ENCODE measurements at regions not wholly inside any gene's neighbourhood (a gene's known extent, or its start where the extent isn't known, plus 50 kb on each side); places are given as distances from the start of the nearest gene placed in this dataset.

- Histone ChIP-seq H3K27ac (ENCODE audit: low read length, poor library complexity, severe bottlenecking) (no peak overlapping the region), H4K91ac (ENCODE audit: low read length) (no peak overlapping the region), H3K4ac (ENCODE audit: low read depth in 1 of 2, low read length in 2 of 2) (no peak overlapping the region), H3K4me1 (ENCODE audit: control insufficient read depth, insufficient read depth, low read depth, low read length) (no peaks in the 10 kb centered on the region), H3K9ac (ENCODE audit: low read length) (no peak overlapping the region), H3K9me3 (ENCODE audit: control insufficient read depth, low read length) (no peaks in the 10 kb centered on the region), H3K27me3 (ENCODE audit: control insufficient read depth in 1 of 2, insufficient read depth in 1 of 2, low read length in 2 of 2) (no peaks in the 10 kb centered on the region), H3K4me2 (ENCODE audit: low read length, poor library complexity, severe bottlenecking) (no peak overlapping the region), H2BK120ac (ENCODE audit: low read depth, low read length) (no peak overlapping the region), H3K18ac (ENCODE audit: low read depth in 1 of 2, low read length in 2 of 2) (no peak overlapping the region), H3K14ac (ENCODE audit: low read length in 2 of 2) (no peak overlapping the region), H3K23ac (ENCODE audit: low read length in 2 of 2) (no peak overlapping the region), H2AFZ (ENCODE audit: low read depth, low read length) (no peak overlapping the region), H2BK12ac (ENCODE audit: low read length in 2 of 2) (peak overlapping the region in 1 of 2 experiments; percentile 48), H3K79me1 (replicated peaks; ENCODE audit: low read length, poor library complexity, severe bottlenecking) (no peaks in the 10 kb centered on the region), H2BK5ac (ENCODE audit: low read depth, low read length, poor library complexity, severe bottlenecking) (no peak overlapping the region), H3K4me3 (ENCODE audit: insufficient read depth in 1 of 2, low read depth in 1 of 2, low read length in 2 of 2) (no peak overlapping the region), H2AK5ac (ENCODE audit: low read length, severe bottlenecking) (no peak overlapping the region), H4K8ac (ENCODE audit: low read length) (no peak overlapping the region), H2BK15ac (ENCODE audit: low read depth, poor library complexity, severe bottlenecking) (no peak overlapping the region), H3K36me3 (ENCODE audit: control insufficient read depth in 1 of 2, insufficient read depth in 2 of 2, low read depth in 1 of 2, low read length in 2 of 2) (no peaks in the 10 kb centered on the region)
- 93% methylated on average over 1 of the region's 1 CpG for WGBS
- no peak for DNase-seq
Measured at GRCh38 chr5:173466227-173466626, 138.0 kb upstream of the STC2 start.

DNA sequence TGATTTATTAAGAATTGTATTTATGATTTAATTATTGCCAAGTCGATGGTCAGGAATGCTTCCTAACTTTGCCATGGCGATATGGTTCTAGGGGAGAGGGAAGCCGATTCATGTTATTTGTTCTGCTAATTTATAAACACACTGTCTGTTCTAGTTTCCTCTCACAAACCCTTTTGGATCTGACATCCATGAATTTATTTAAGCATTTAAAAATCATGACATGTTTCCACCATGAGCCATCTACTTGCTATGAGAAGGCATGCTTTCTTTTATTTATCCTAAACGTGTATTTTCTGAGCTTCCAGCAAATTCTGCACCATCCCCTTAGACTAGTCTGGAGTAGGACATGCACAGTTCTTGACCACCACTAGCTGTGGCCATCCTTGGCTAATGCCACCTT is 136.6 kb upstream of the STC2 start:
- no peak overlapping the region for H2BK5ac ChIP-seq (ENCODE audit: low read depth, low read length, poor library complexity, severe bottlenecking)
- no peak overlapping the region for H3K9ac ChIP-seq (ENCODE audit: low read length)
- H3K9me3 ChIP-seq (ENCODE audit: control insufficient read depth, low read length): no peaks in the 10 kb centered on the region
- H3K27ac ChIP-seq (ENCODE audit: low read length, poor library complexity, severe bottlenecking): no peak overlapping the region
- no peaks in the 10 kb centered on the region for H3K4me1 ChIP-seq (ENCODE audit: control insufficient read depth, insufficient read depth, low read depth, low read length)
- H2AK5ac ChIP-seq (ENCODE audit: low read length, severe bottlenecking): no peak overlapping the region
- no peak overlapping the region for H3K4me3 ChIP-seq (ENCODE audit: insufficient read depth in 1 of 2, low read depth in 1 of 2, low read length in 2 of 2)
- H2BK12ac ChIP-seq (ENCODE audit: low read length in 2 of 2): peak overlapping the region in 1 of 2 experiments; percentile 56
- H3K79me1 ChIP-seq (replicated peaks; ENCODE audit: low read length, poor library complexity, severe bottlenecking): no peaks in the 10 kb centered on the region
- no peak overlapping the region for H2AFZ ChIP-seq (ENCODE audit: low read depth, low read length)
- WGBS: 84% methylated on average over 4 of the region's 4 CpGs
- no peak overlapping the region for H3K4me2 ChIP-seq (ENCODE audit: low read length, poor library complexity, severe bottlenecking)
- no peak overlapping the region for H2BK15ac ChIP-seq (ENCODE audit: low read depth, poor library complexity, severe bottlenecking)
- H3K23ac ChIP-seq (ENCODE audit: low read length in 2 of 2): no peak overlapping the region
- no peak overlapping the region for H4K8ac ChIP-seq (ENCODE audit: low read length)
- no peak overlapping the region for H3K14ac ChIP-seq (ENCODE audit: low read length in 2 of 2)
- DNase-seq: no peak
- H3K27me3 ChIP-seq (ENCODE audit: control insufficient read depth in 1 of 2, insufficient read depth in 1 of 2, low read length in 2 of 2): no peaks in the 10 kb centered on the region
- no peak overlapping the region for H4K91ac ChIP-seq (ENCODE audit: low read length)
- H2BK120ac ChIP-seq (ENCODE audit: low read depth, low read length): no peak overlapping the region
- H3K36me3 ChIP-seq (ENCODE audit: control insufficient read depth in 1 of 2, insufficient read depth in 2 of 2, low read depth in 1 of 2, low read length in 2 of 2): no peaks in the 10 kb centered on the region
- no peak overlapping the region for H3K18ac ChIP-seq (ENCODE audit: low read depth in 1 of 2, low read length in 2 of 2)
- no peak overlapping the region for H3K4ac ChIP-seq (ENCODE audit: low read depth in 1 of 2, low read length in 2 of 2)

- no peak overlapping the region for H2AK5ac ChIP-seq (ENCODE audit: low read length, severe bottlenecking)
- H3K4ac ChIP-seq (ENCODE audit: low read depth in 1 of 2, low read length in 2 of 2): peak overlapping the region in 1 of 2 experiments; percentile 7
- H3K4me3 ChIP-seq (ENCODE audit: insufficient read depth in 1 of 2, low read depth in 1 of 2, low read length in 2 of 2): no peak overlapping the region
- peak overlapping the region in 1 of 2 experiments; percentile 35 for H3K18ac ChIP-seq (ENCODE audit: low read depth in 1 of 2, low read length in 2 of 2)
- H3K9ac ChIP-seq (ENCODE audit: low read length): no peak overlapping the region
- no peak overlapping the region for H2AFZ ChIP-seq (ENCODE audit: low read depth, low read length)
- H4K91ac ChIP-seq (ENCODE audit: low read length): peak overlapping the region; percentile 25
- H3K23ac ChIP-seq (ENCODE audit: low read length in 2 of 2): no peak overlapping the region
- no peak overlapping the region for H3K14ac ChIP-seq (ENCODE audit: low read length in 2 of 2)
- H2BK120ac ChIP-seq (ENCODE audit: low read depth, low read length): no peak overlapping the region
- H3K4me2 ChIP-seq (ENCODE audit: low read length, poor library complexity, severe bottlenecking): no peak overlapping the region
- H3K9me3 ChIP-seq (ENCODE audit: control insufficient read depth, low read length): no peaks in the 10 kb centered on the region
- peak overlapping the region; percentile 19 for H4K8ac ChIP-seq (ENCODE audit: low read length)
- DNase-seq: no peak
- peak overlapping the region in 1 of 2 experiments; percentile 87 for H2BK12ac ChIP-seq (ENCODE audit: low read length in 2 of 2)
- no peak overlapping the region for H2BK15ac ChIP-seq (ENCODE audit: low read depth, poor library complexity, severe bottlenecking)
- no peak overlapping the region for H3K27ac ChIP-seq (ENCODE audit: low read length, poor library complexity, severe bottlenecking)
- H3K36me3 ChIP-seq (ENCODE audit: control insufficient read depth in 1 of 2, insufficient read depth in 2 of 2, low read depth in 1 of 2, low read length in 2 of 2): no peaks in the 10 kb centered on the region
- no peak overlapping the region for H2BK5ac ChIP-seq (ENCODE audit: low read depth, low read length, poor library complexity, severe bottlenecking)
- H3K4me1 ChIP-seq (ENCODE audit: control insufficient read depth, insufficient read depth, low read depth, low read length): no peaks in the 10 kb centered on the region
- no peaks in the 10 kb centered on the region for H3K79me1 ChIP-seq (replicated peaks; ENCODE audit: low read length, poor library complexity, severe bottlenecking)
- no peaks in the 10 kb centered on the region for H3K27me3 ChIP-seq (ENCODE audit: control insufficient read depth in 1 of 2, insufficient read depth in 1 of 2, low read length in 2 of 2)
- WGBS: 100% methylated on average over 2 of the region's 3 CpGs
Measured at GRCh38 chr5:173463207-173463606, 135.0 kb upstream of the STC2 start.

DNA sequence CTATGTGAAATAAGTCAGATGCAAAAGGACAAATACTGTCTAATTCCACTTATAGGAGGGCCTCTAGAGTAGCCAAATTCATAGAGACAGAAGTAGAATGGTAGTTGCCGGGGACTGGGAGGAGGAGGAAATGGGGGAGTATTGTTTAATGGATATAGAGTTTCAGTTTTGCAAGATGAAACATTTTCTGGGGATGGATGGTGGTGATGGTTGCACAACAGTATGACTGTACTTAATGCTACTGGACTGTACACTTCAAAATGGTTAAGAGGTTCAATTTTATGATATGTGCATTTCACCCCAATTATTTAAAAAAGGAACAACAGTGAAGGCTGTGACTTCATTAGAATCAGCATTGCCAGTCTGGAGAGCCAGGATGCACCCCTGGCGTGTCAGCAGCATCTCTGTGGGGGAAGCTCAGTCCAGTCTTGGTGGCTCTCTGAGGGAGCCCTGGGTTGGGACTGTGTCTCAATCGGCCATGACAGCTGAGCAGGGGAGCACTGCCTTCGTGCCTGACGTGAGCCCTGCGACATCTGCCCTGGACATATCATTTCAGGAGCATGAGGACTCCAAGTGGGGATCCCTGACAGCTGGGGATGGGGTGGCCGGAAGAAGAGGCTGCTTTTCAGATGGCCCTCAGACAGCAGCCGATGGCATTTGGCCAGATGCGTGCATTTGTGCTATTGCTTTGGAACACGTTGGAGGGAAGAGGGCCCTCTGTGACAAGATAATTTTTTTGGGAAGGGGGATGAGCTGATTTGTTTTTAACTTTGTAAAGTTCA is 130.8 kb upstream of the STC2 start:
- H3K4ac ChIP-seq (ENCODE audit: low read depth in 1 of 2, low read length in 2 of 2): peak overlapping the region; percentile 87
- DNase-seq: peak; percentile 84
- H2BK120ac ChIP-seq (ENCODE audit: low read depth, low read length): peak overlapping the region; percentile 36
- H3K4me3 ChIP-seq (ENCODE audit: insufficient read depth in 1 of 2, low read depth in 1 of 2, low read length in 2 of 2): no peak overlapping the region
- H3K14ac ChIP-seq (ENCODE audit: low read length in 2 of 2): peak overlapping the region in 1 of 2 experiments; percentile 85
- 71% methylated on average over 10 of the region's 10 CpGs for WGBS
- H3K27me3 ChIP-seq (ENCODE audit: control insufficient read depth in 1 of 2, insufficient read depth in 1 of 2, low read length in 2 of 2): no peaks in the 10 kb centered on the region
- no peak overlapping the region for H2AK5ac ChIP-seq (ENCODE audit: low read length, severe bottlenecking)
- peak overlapping the region; percentile 77 for H4K91ac ChIP-seq (ENCODE audit: low read length)
- H3K23ac ChIP-seq (ENCODE audit: low read length in 2 of 2): no peak overlapping the region
- no peak overlapping the region for H2BK15ac ChIP-seq (ENCODE audit: low read depth, poor library complexity, severe bottlenecking)
- no peak overlapping the region for H2BK5ac ChIP-seq (ENCODE audit: low read depth, low read length, poor library complexity, severe bottlenecking)
- no peak overlapping the region for H3K4me2 ChIP-seq (ENCODE audit: low read length, poor library complexity, severe bottlenecking)
- no peak overlapping the region for H3K27ac ChIP-seq (ENCODE audit: low read length, poor library complexity, severe bottlenecking)
- H3K18ac ChIP-seq (ENCODE audit: low read depth in 1 of 2, low read length in 2 of 2): peak overlapping the region; percentile 85 to 96
- no peak overlapping the region for H3K9ac ChIP-seq (ENCODE audit: low read length)
- no peaks in the 10 kb centered on the region for H3K79me1 ChIP-seq (replicated peaks; ENCODE audit: low read length, poor library complexity, severe bottlenecking)
- peak overlapping the region; percentile 73 to 100 for H2BK12ac ChIP-seq (ENCODE audit: low read length in 2 of 2)
- H2AFZ ChIP-seq (ENCODE audit: low read depth, low read length): no peak overlapping the region
- H3K9me3 ChIP-seq (ENCODE audit: control insufficient read depth, low read length): no peaks in the 10 kb centered on the region
- peak overlapping the region; percentile 33 for H4K8ac ChIP-seq (ENCODE audit: low read length)
- peaks cover 6% of the 10 kb centered on the region for H3K4me1 ChIP-seq (ENCODE audit: control insufficient read depth, insufficient read depth, low read depth, low read length)
- no peaks in the 10 kb centered on the region for H3K36me3 ChIP-seq (ENCODE audit: control insufficient read depth in 1 of 2, insufficient read depth in 2 of 2, low read depth in 1 of 2, low read length in 2 of 2)
